ENCODE measurements at regions not wholly inside any gene's neighbourhood (a gene's known extent, or its start where the extent isn't known, plus 50 kb on each side); places are given as distances from the start of the nearest gene placed in this dataset.

- no peak for DNase-seq (ENCODE audit: low spot score)
- H3K36me3 Mint-ChIP-seq (ENCODE audit: low read depth, unreplicated experiment), result no peaks in the 10 kb centered on the region
- no peak overlapping the region for H3K4me3 Mint-ChIP-seq (ENCODE audit: unreplicated experiment)
- H3K4me1 Mint-ChIP-seq (ENCODE audit: unreplicated experiment), result peaks cover 25% of the 10 kb centered on the region
- no peaks in the 10 kb centered on the region for H3K9me3 Mint-ChIP-seq (ENCODE audit: unreplicated experiment)
- H3K27ac Mint-ChIP-seq (ENCODE audit: unreplicated experiment), result no peak overlapping the region
- H3K27me3 Mint-ChIP-seq (ENCODE audit: unreplicated experiment), result no peaks in the 10 kb centered on the region
- TF ChIP-seq CTCF (IDR thresholded peaks at IDR 0.05; ENCODE audit: unreplicated experiment), result no peak
Measured at GRCh38 chr7:94174375-94174774, 170.2 kb upstream of the BET1 start.

GRCh38 chr7:94174956-94175355 lies 170.8 kb upstream of the BET1 start:
- peak overlapping the region; percentile 12 for H3K27ac Mint-ChIP-seq (ENCODE audit: unreplicated experiment)
- H3K9me3 Mint-ChIP-seq (ENCODE audit: unreplicated experiment), result no peaks in the 10 kb centered on the region
- TF ChIP-seq CTCF (IDR thresholded peaks at IDR 0.05; ENCODE audit: unreplicated experiment), result no peak
- H3K4me3 Mint-ChIP-seq (ENCODE audit: unreplicated experiment), result no peak overlapping the region
- DNase-seq (ENCODE audit: low spot score), result no peak
- no peaks in the 10 kb centered on the region for H3K27me3 Mint-ChIP-seq (ENCODE audit: unreplicated experiment)
- H3K4me1 Mint-ChIP-seq (ENCODE audit: unreplicated experiment), result peaks cover 25% of the 10 kb centered on the region
- no peaks in the 10 kb centered on the region for H3K36me3 Mint-ChIP-seq (ENCODE audit: low read depth, unreplicated experiment)

GRCh38 chr7:94176694-94177200 lies 172.6 kb upstream of the BET1 start:
- no peak overlapping the region for H3K27ac Mint-ChIP-seq (ENCODE audit: unreplicated experiment)
- no peak for DNase-seq (ENCODE audit: low spot score)
- no peaks in the 10 kb centered on the region for H3K27me3 Mint-ChIP-seq (ENCODE audit: unreplicated experiment)
- H3K9me3 Mint-ChIP-seq (ENCODE audit: unreplicated experiment), result no peaks in the 10 kb centered on the region
- no peaks in the 10 kb centered on the region for H3K36me3 Mint-ChIP-seq (ENCODE audit: low read depth, unreplicated experiment)
- no peak for TF ChIP-seq CTCF (IDR thresholded peaks at IDR 0.05; ENCODE audit: unreplicated experiment)
- no peak overlapping the region for H3K4me3 Mint-ChIP-seq (ENCODE audit: unreplicated experiment)
- H3K4me1 Mint-ChIP-seq (ENCODE audit: unreplicated experiment), result peaks cover 25% of the 10 kb centered on the region

GRCh38 chr7:94177441-94177840 lies 173.3 kb upstream of the BET1 start:
- H3K27me3 Mint-ChIP-seq (ENCODE audit: unreplicated experiment), result no peaks in the 10 kb centered on the region
- H3K9me3 Mint-ChIP-seq (ENCODE audit: unreplicated experiment), result no peaks in the 10 kb centered on the region
- no peak for DNase-seq (ENCODE audit: low spot score)
- no peak for TF ChIP-seq CTCF (IDR thresholded peaks at IDR 0.05; ENCODE audit: unreplicated experiment)
- H3K36me3 Mint-ChIP-seq (ENCODE audit: low read depth, unreplicated experiment), result no peaks in the 10 kb centered on the region
- peaks cover 25% of the 10 kb centered on the region for H3K4me1 Mint-ChIP-seq (ENCODE audit: unreplicated experiment)
- H3K27ac Mint-ChIP-seq (ENCODE audit: unreplicated experiment), result no peak overlapping the region
- no peak overlapping the region for H3K4me3 Mint-ChIP-seq (ENCODE audit: unreplicated experiment)

GRCh38 chr7:94178230-94178629 lies 174.1 kb upstream of the BET1 start:
- Mint-ChIP-seq H3K9me3 (ENCODE audit: unreplicated experiment) (no peaks in the 10 kb centered on the region), H3K36me3 (ENCODE audit: low read depth, unreplicated experiment) (no peaks in the 10 kb centered on the region), H3K4me1 (ENCODE audit: unreplicated experiment) (peaks cover 27% of the 10 kb centered on the region), H3K4me3 (ENCODE audit: unreplicated experiment) (no peak overlapping the region), H3K27me3 (ENCODE audit: unreplicated experiment) (no peaks in the 10 kb centered on the region), H3K27ac (ENCODE audit: unreplicated experiment) (no peak overlapping the region)
- TF ChIP-seq CTCF (IDR thresholded peaks at IDR 0.05; ENCODE audit: unreplicated experiment), result no peak
- no peak for DNase-seq (ENCODE audit: low spot score)

Measured in endothelial cell (in vitro differentiated cells).